ENCODE measurements at regions not wholly inside any gene's neighbourhood (a gene's known extent, or its start where the extent isn't known, plus 50 kb on each side); places are given as distances from the start of the nearest gene placed in this dataset.

- Histone ChIP-seq H3K9me3 (no peaks in the 10 kb centered on the region), H3K36me3 (no peaks in the 10 kb centered on the region), H3K27ac (no peak overlapping the region), H3K27me3 (no peaks in the 10 kb centered on the region), H3K4me1 (no peaks in the 10 kb centered on the region), H3K4me3 (no peak overlapping the region)
- intact Hi-C loops (cut with DNase I): no loop called here
- ATAC-seq: peak; percentile 38
- no peak for TF ChIP-seq CTCF (IDR thresholded peaks at IDR 0.05)
- DNase-seq: peak; percentile 44
Observed at GRCh38 chr1:234746798-234747196, 136.8 kb upstream of the IRF2BP2 start.

GRCh38 chr1:234745844-234746797 lies 136.1 kb upstream of the IRF2BP2 start:
- Histone ChIP-seq H3K36me3 (no peaks in the 10 kb centered on the region), H3K27ac (no peak overlapping the region), H3K4me1 (no peaks in the 10 kb centered on the region), H3K9me3 (no peaks in the 10 kb centered on the region), H3K27me3 (no peaks in the 10 kb centered on the region), H3K4me3 (no peak overlapping the region)
- ATAC-seq (no peak), DNase-seq (no peak)
- intact Hi-C loops (cut with DNase I): no loop called here
- TF ChIP-seq CTCF (IDR thresholded peaks at IDR 0.05): no peak

GRCh38 chr1:234745276-234745675 lies 135.3 kb upstream of the IRF2BP2 start:
- DNase-seq: peak; percentile 6
- intact Hi-C loops (cut with DNase I): no loop called here
- no peaks in the 10 kb centered on the region for H3K36me3 ChIP-seq
- ATAC-seq: no peak
- H3K27me3 ChIP-seq: no peaks in the 10 kb centered on the region
- no peak overlapping the region for H3K4me3 ChIP-seq
- no peaks in the 10 kb centered on the region for H3K4me1 ChIP-seq
- H3K27ac ChIP-seq: no peak overlapping the region
- no peaks in the 10 kb centered on the region for H3K9me3 ChIP-seq
- no peak for TF ChIP-seq CTCF (IDR thresholded peaks at IDR 0.05)

GRCh38 chr1:234743791-234744611 lies 134.0 kb upstream of the IRF2BP2 start:
- Histone ChIP-seq H3K4me1 (no peaks in the 10 kb centered on the region), H3K36me3 (no peaks in the 10 kb centered on the region), H3K9me3 (no peaks in the 10 kb centered on the region), H3K27me3 (no peaks in the 10 kb centered on the region), H3K27ac (no peak overlapping the region), H3K4me3 (no peak overlapping the region)
- DNase-seq: peak; percentile 19
- intact Hi-C loops (cut with DNase I): no loop called here
- no peak for TF ChIP-seq CTCF (IDR thresholded peaks at IDR 0.05)
- peak; percentile 21 for ATAC-seq

GRCh38 chr1:234742622-234743021 lies 132.6 kb upstream of the IRF2BP2 start:
- Histone ChIP-seq H3K4me3 (no peak overlapping the region), H3K27ac (no peak overlapping the region), H3K9me3 (no peaks in the 10 kb centered on the region), H3K36me3 (no peaks in the 10 kb centered on the region), H3K4me1 (no peaks in the 10 kb centered on the region), H3K27me3 (no peaks in the 10 kb centered on the region)
- ATAC-seq (no peak), DNase-seq (peak; percentile 5)
- no peak for TF ChIP-seq CTCF (IDR thresholded peaks at IDR 0.05)
- intact Hi-C loops (cut with DNase I): no loop called here
